ENCODE measurements at regions not wholly inside any gene's neighbourhood (a gene's known extent, or its start where the extent isn't known, plus 50 kb on each side); places are given as distances from the start of the nearest gene placed in this dataset.

- H3K36me3 Mint-ChIP-seq (ENCODE audit: low read depth): no peaks in the 10 kb centered on the region
- Histone ChIP-seq H3K36me3 (ENCODE audit: insufficient read depth) (no peaks in the 10 kb centered on the region), H3K4me2 (no peak overlapping the region), H3K27ac (ENCODE audit: low read depth) (no peak overlapping the region), H3K4me3 (no peak overlapping the region), H4K20me1 (replicated peaks; ENCODE audit: insufficient read depth) (no peaks in the 10 kb centered on the region), H3K27me3 (ENCODE audit: insufficient read depth) (no peaks in the 10 kb centered on the region), H3K9me2 (ENCODE audit: insufficient read depth) (no peaks in the 10 kb centered on the region), H3K79me2 (replicated peaks; ENCODE audit: insufficient read depth) (no peaks in the 10 kb centered on the region), H2AFZ (no peak overlapping the region), H3K4me1 (ENCODE audit: insufficient read depth) (peaks cover 37% of the 10 kb centered on the region), H3F3A (replicated peaks; ENCODE audit: low read depth) (peaks cover 6% of the 10 kb centered on the region; the same call in 1 of the 2 replicates)
- no peak for TF ChIP-seq POLR2AphosphoS5 (IDR thresholded peaks at IDR 0.05; ENCODE audit: low read depth)
- TF ChIP-seq EZH2phosphoT487 (IDR thresholded peaks at IDR 0.05; ENCODE audit: unreplicated experiment): no peak
- no peak for TF ChIP-seq ZNF331 (CRISPR knock-in tag; IDR thresholded peaks at IDR 0.05; ENCODE audit: low read depth)
- TF ChIP-seq ZNF462 (CRISPR knock-in tag; IDR thresholded peaks at IDR 0.05): no peak
- no peak for TF ChIP-seq CTCF (conservative IDR thresholded peaks at IDR 0.05; ENCODE audit: low read depth in 2 of 2)
- TF ChIP-seq REST (IDR thresholded peaks at IDR 0.05; ENCODE audit: unreplicated experiment): no peak
- TF ChIP-seq ZNF114 (CRISPR knock-in tag; IDR thresholded peaks at IDR 0.05): no peak
- TF ChIP-seq CREB1 (CRISPR knock-in tag; IDR thresholded peaks at IDR 0.05; ENCODE audit: low read depth): no peak
- TF ChIP-seq NANOG (IDR thresholded peaks at IDR 0.05; ENCODE audit: borderline replicate concordance): no peak
- peaks cover 16% of the 10 kb centered on the region for H3K27me3 Mint-ChIP-seq (ENCODE audit: insufficient read depth, low read depth, poor library complexity)
- H3K27ac Mint-ChIP-seq: no peak overlapping the region
- peaks cover 44% of the 10 kb centered on the region for H3K4me1 Mint-ChIP-seq
- H3K9me3 Mint-ChIP-seq: no peaks in the 10 kb centered on the region
- no peak for ATAC-seq
- no peak overlapping the region for H3K4me3 Mint-ChIP-seq
- DNase-seq (ENCODE audit: low spot score): no peak
Observed at GRCh38 chr1:201589186-201589585, 50.3 kb downstream of the NAV1 start.
